Neuronal stem cell (in vitro differentiated cells): ENCODE measurements at regions not wholly inside any gene's neighbourhood (a gene's known extent, or its start where the extent isn't known, plus 50 kb on each side); places are given as distances from the start of the nearest gene placed in this dataset.

ENCODE experiments used
- DNase-seq: peaks from one replicate; pipeline ENCODE4 v3.0.0-alpha.2; 2013; ENCODE audit warnings: low spot score
- H2AFZ ChIP-seq: one replicate; pipeline ENCODE4 v1.6.1; 2013; ENCODE audit warnings: mild to moderate bottlenecking, low read length, inconsistent platforms
- H2AK5ac ChIP-seq: 2 replicates; pipeline ENCODE4 v1.6.1; 2013; ENCODE audit warnings: low read depth, mild to moderate bottlenecking, inconsistent platforms, low read length, moderate library complexity, mixed read lengths
- H2BK120ac ChIP-seq: 2 replicates; pipeline ENCODE4 v1.6.1; 2013; ENCODE audit warnings: low read depth, mild to moderate bottlenecking, inconsistent platforms, low read length, moderate library complexity, mixed read lengths
- H2BK12ac ChIP-seq: one replicate; pipeline ENCODE4 v1.6.1; 2013; ENCODE audit warnings: low read length, inconsistent platforms
- H2BK15ac ChIP-seq: 2 replicates; pipeline ENCODE4 v1.6.1; 2013; ENCODE audit warnings: mild to moderate bottlenecking, low read length, inconsistent platforms, mixed read lengths
- H2BK5ac ChIP-seq: one replicate; pipeline ENCODE4 v1.6.1; 2013; ENCODE audit warnings: inconsistent platforms, mild to moderate bottlenecking, low read length, moderate library complexity
- H3K14ac ChIP-seq: one replicate; pipeline ENCODE4 v1.6.1; 2013; ENCODE audit warnings: low read length, inconsistent platforms
- H3K18ac ChIP-seq: 2 replicates; pipeline ENCODE4 v1.6.1; 2013; ENCODE audit warnings: low read length, inconsistent platforms
- H3K23ac ChIP-seq: 2 replicates; pipeline ENCODE4 v1.6.1; 2013; ENCODE audit warnings: low read depth, mild to moderate bottlenecking, mixed read lengths, low read length, inconsistent platforms; ENCODE audit not compliant: poor library complexity
- H3K27ac ChIP-seq: replicated peaks from 3 replicates; pipeline ENCODE4 v1.5.1; 2013; ENCODE audit warnings: low read length, inconsistent platforms
- H3K27me3 ChIP-seq, 3 experiments: 2 replicates each; pipeline ENCODE4 v1.6.1; 2013; ENCODE audit warnings: low read length in 3 of 3, mild to moderate bottlenecking in 2 of 3, inconsistent platforms in 1 of 3, low read depth in 1 of 3, mixed read lengths in 1 of 3, moderate library complexity in 1 of 3; ENCODE audit not compliant: control insufficient read depth in 3 of 3, insufficient read depth in 3 of 3
- H3K36me3 ChIP-seq, 2 donors: replicated peaks in 1 of 2; 2 replicates each; pipeline ENCODE4 v1.6.1; 2013; ENCODE audit warnings: low read length in 2 of 2; ENCODE audit not compliant: control insufficient read depth in 2 of 2, insufficient read depth in 2 of 2
- H3K4ac ChIP-seq: 2 replicates; pipeline ENCODE4 v1.6.1; 2013; ENCODE audit warnings: inconsistent platforms, mild to moderate bottlenecking, low read length, moderate library complexity
- H3K4me1 ChIP-seq, 2 donors: 1 replicate in 1 of 2; 2 replicates in 1 of 2; pipeline ENCODE4 v1.6.1; 2013; ENCODE audit warnings: low read length in 2 of 2, low read depth in 1 of 2; ENCODE audit not compliant: control insufficient read depth in 2 of 2, insufficient read depth in 1 of 2
- H3K4me2 ChIP-seq: one replicate; pipeline ENCODE4 v1.6.1; 2013; ENCODE audit warnings: mild to moderate bottlenecking, low read length, inconsistent platforms; ENCODE audit not compliant: insufficient read depth, poor library complexity, severe bottlenecking
- H3K4me3 ChIP-seq, 2 donors: 2 replicates each; pipeline ENCODE4 v1.5.1; 2013; ENCODE audit warnings: low read length in 2 of 2, mild to moderate bottlenecking in 2 of 2, inconsistent platforms in 1 of 2, moderate library complexity in 1 of 2
- H3K79me1 ChIP-seq: one replicate; pipeline ENCODE4 v1.6.1; 2013; ENCODE audit warnings: low read depth, mild to moderate bottlenecking, inconsistent platforms, low read length, moderate library complexity
- H3K9ac ChIP-seq: one replicate; pipeline ENCODE4 v1.6.1; 2013; ENCODE audit warnings: mild to moderate bottlenecking, low read depth, low read length, inconsistent platforms; ENCODE audit not compliant: poor library complexity
- H3K9me3 ChIP-seq, 2 donors: replicated peaks in 1 of 2; 2 replicates each; pipeline versions ENCODE3 to v1.6.1; 2013; ENCODE audit warnings: low read length in 2 of 2, mild to moderate bottlenecking in 2 of 2, inconsistent platforms in 1 of 2, low read depth in 1 of 2, mixed read lengths in 1 of 2, moderate library complexity in 1 of 2; ENCODE audit not compliant: control insufficient read depth in 2 of 2, insufficient read depth in 1 of 2
- H4K8ac ChIP-seq: one replicate; pipeline ENCODE4 v1.6.1; 2013; ENCODE audit warnings: low read depth, mild to moderate bottlenecking, inconsistent platforms, low read length, moderate library complexity
- H4K91ac ChIP-seq: one replicate; pipeline ENCODE4 v1.6.1; 2013; ENCODE audit warnings: low read length, low read depth, mild to moderate bottlenecking, inconsistent platforms; ENCODE audit not compliant: poor library complexity
- WGBS, 2 donors: extraction: QIAGEN DNeasy Blood & Tissue Kit; methylation state at CpG; one replicate each; pipeline ENCODE4 v1.1.7; 2013; ENCODE audit warnings: missing lambda C conversion rate in 2 of 2, mixed read lengths in 1 of 2; ENCODE audit not compliant: insufficient read length in 2 of 2, insufficient replicate concordance in 1 of 2; ENCODE audit errors: extremely low coverage in 2 of 2; 5-methylcytosine and 5-hydroxymethylcytosine counted together

DNA sequence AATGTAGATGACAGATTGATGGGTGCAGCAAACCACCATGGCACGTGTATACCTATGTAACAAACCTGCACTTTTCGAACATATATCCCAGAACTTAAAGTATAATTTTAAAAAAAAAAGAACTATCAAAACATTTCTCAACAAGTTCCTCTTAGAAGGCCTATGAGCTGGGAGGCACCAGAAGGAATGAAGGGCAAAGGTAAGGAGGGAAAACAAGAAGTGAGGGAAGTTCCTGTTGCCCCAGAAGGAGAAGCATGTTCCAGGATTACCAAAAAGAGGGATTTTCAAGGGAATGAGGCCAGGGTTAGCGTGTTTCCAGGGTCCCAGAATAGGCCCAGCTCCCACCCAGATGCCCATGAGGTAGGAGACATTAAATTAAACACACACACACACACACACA lies 361.0 kb downstream of the SETD4 start:
- H2BK120ac ChIP-seq, result no peak overlapping the region
- H3K27ac ChIP-seq, result no peak overlapping the region
- H2AK5ac ChIP-seq, result no peak overlapping the region
- WGBS, 2 donors, result no CpG with 5 or more reads among the region's 3 CpGs
- no peak overlapping the region for H2BK15ac ChIP-seq
- H3K14ac ChIP-seq, result no peak overlapping the region
- no peak for DNase-seq
- H2AFZ ChIP-seq, result no peak overlapping the region
- H3K4ac ChIP-seq, result no peak overlapping the region
- no peaks in the 10 kb centered on the region for H3K36me3 ChIP-seq
- no peaks in the 10 kb centered on the region for H3K4me1 ChIP-seq
- no peak overlapping the region for H2BK5ac ChIP-seq
- no peak overlapping the region for H4K91ac ChIP-seq
- H3K4me3 ChIP-seq, result no peak overlapping the region
- H4K8ac ChIP-seq, result no peak overlapping the region
- H3K4me2 ChIP-seq, result no peak overlapping the region
- no peaks in the 10 kb centered on the region for H3K9me3 ChIP-seq
- H3K23ac ChIP-seq, result no peak overlapping the region
- H3K9ac ChIP-seq, result no peak overlapping the region
- H3K18ac ChIP-seq, result no peak overlapping the region
- H2BK12ac ChIP-seq, result no peak overlapping the region
- peaks cover 0 to 3% (median 0%) of the 10 kb centered on the region in 3 experiments for H3K27me3 ChIP-seq
- no peaks in the 10 kb centered on the region for H3K79me1 ChIP-seq

GRCh38 chr21:35697321-35697808 lies 363.0 kb downstream of the SETD4 start:
- no peak overlapping the region for H3K4me3 ChIP-seq
- no peak overlapping the region for H3K14ac ChIP-seq
- H2BK15ac ChIP-seq, result no peak overlapping the region
- H3K79me1 ChIP-seq, result no peaks in the 10 kb centered on the region
- H3K4ac ChIP-seq, result no peak overlapping the region
- no peak overlapping the region for H2AK5ac ChIP-seq
- H3K4me2 ChIP-seq, result no peak overlapping the region
- no peak overlapping the region for H3K18ac ChIP-seq
- WGBS, 2 donors, result no CpG with 5 or more reads among the region's 3 CpGs
- no peak overlapping the region for H4K8ac ChIP-seq
- H2AFZ ChIP-seq, result no peak overlapping the region
- no peak overlapping the region for H3K27ac ChIP-seq
- no peak overlapping the region for H2BK5ac ChIP-seq
- H3K9ac ChIP-seq, result no peak overlapping the region
- DNase-seq, result no peak
- no peaks in the 10 kb centered on the region for H3K4me1 ChIP-seq
- peaks cover 0 to 3% (median 0%) of the 10 kb centered on the region in 3 experiments for H3K27me3 ChIP-seq
- peaks cover 0 to 2% of the 10 kb centered on the region in 2 donors for H3K9me3 ChIP-seq
- H2BK120ac ChIP-seq, result no peak overlapping the region
- no peak overlapping the region for H3K23ac ChIP-seq
- no peak overlapping the region for H2BK12ac ChIP-seq
- H3K36me3 ChIP-seq, result no peaks in the 10 kb centered on the region
- H4K91ac ChIP-seq, result no peak overlapping the region

DNA sequence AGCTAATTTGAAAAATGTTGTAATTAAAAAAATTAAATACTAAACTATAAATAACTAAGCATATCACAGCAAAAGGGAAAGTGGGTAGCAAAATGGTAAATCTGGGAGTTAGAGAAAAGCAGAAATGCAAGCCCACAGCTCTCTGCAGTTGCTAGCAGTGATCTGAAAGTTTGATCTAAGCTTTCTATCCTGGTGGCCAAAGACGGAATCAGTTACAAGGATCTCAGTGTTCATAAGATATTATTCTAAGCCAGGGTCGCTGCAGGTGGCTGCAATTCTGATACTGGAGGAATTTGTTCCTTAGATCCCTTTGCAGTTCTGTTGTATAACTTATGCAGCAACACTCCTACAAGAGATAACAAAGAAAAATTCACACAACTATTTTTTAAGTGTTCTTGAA lies 363.7 kb downstream of the SETD4 start:
- Histone ChIP-seq H2BK120ac (no peak overlapping the region), H2BK12ac (no peak overlapping the region), H3K4ac (no peak overlapping the region), H4K8ac (no peak overlapping the region), H3K4me1 (no peaks in the 10 kb centered on the region), H3K14ac (no peak overlapping the region), H2BK5ac (no peak overlapping the region), H4K91ac (no peak overlapping the region), H3K23ac (no peak overlapping the region), H2AK5ac (no peak overlapping the region), H3K36me3 (no peaks in the 10 kb centered on the region), H3K9ac (no peak overlapping the region), H3K79me1 (no peaks in the 10 kb centered on the region), H3K4me3 (no peak overlapping the region), H3K4me2 (no peak overlapping the region), H3K27ac (no peak overlapping the region), H2AFZ (no peak overlapping the region), H2BK15ac (no peak overlapping the region), H3K27me3 (peaks cover 0 to 3% (median 0%) of the 10 kb centered on the region in 3 experiments), H3K9me3 (peaks cover 0 to 2% of the 10 kb centered on the region in 2 donors), H3K18ac (no peak overlapping the region)
- no peak for DNase-seq
- WGBS, 2 donors, result no CpG with 5 or more reads among the region's 2 CpGs

DNA sequence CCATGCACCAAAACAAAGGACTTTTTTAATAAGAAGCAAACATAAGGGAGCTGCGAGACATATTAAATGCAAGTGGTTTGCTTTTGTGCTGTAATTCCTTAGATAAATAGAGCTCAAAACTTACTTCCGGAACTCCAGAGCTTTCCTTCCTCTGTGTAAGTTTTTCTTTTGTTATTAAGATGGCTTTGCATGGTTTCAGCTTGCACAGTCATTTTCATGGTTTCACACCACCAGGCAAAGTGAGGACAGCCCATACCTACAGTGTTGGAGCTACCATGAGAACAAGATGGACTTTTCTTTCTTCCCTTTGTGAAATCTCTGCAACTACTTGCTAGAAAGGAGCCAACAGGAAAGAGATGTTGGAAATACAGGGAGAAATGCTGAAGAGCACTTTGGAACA lies 368.0 kb downstream of the SETD4 start:
- Histone ChIP-seq H3K27me3 (no peaks in the 10 kb centered on the region), H2BK120ac (no peak overlapping the region), H2AFZ (no peak overlapping the region), H4K8ac (no peak overlapping the region), H2BK12ac (no peak overlapping the region), H3K36me3 (no peaks in the 10 kb centered on the region), H2BK5ac (no peak overlapping the region), H3K4ac (no peak overlapping the region), H3K14ac (no peak overlapping the region), H3K9ac (no peak overlapping the region), H3K4me3 (no peak overlapping the region), H3K23ac (no peak overlapping the region), H3K79me1 (no peaks in the 10 kb centered on the region), H4K91ac (no peak overlapping the region), H2AK5ac (no peak overlapping the region), H3K9me3 (peaks cover 0 to 2% of the 10 kb centered on the region in 2 donors), H3K18ac (no peak overlapping the region), H3K4me1 (peaks cover 0 to 3% of the 10 kb centered on the region in 2 donors), H3K4me2 (no peak overlapping the region), H2BK15ac (no peak overlapping the region), H3K27ac (no peak overlapping the region)
- no peak for DNase-seq
- WGBS, 2 donors, result no CpG with 5 or more reads among the region's 2 CpGs
